ENCODE measurements at regions not wholly inside any gene's neighbourhood (a gene's known extent, or its start where the extent isn't known, plus 50 kb on each side); places are given as distances from the start of the nearest gene placed in this dataset.

- H3K9me3 ChIP-seq (ENCODE audit: low read depth) = no peaks in the 10 kb centered on the region
- no peaks in the 10 kb centered on the region for H3K4me1 ChIP-seq (ENCODE audit: insufficient read depth)
- no peak overlapping the region for H2AFZ ChIP-seq
- H3K27me3 ChIP-seq (replicated peaks; ENCODE audit: insufficient read depth) = no peaks in the 10 kb centered on the region
- DNase-seq = no peak
- H3K4me3 ChIP-seq = no peak overlapping the region
- H3K4me2 ChIP-seq (ENCODE audit: unreplicated experiment) = no peak overlapping the region
- H3K79me2 ChIP-seq (ENCODE audit: insufficient read depth) = no peaks in the 10 kb centered on the region
- H3F3A ChIP-seq (ENCODE audit: insufficient read depth) = no peaks in the 10 kb centered on the region
- H3K9me2 ChIP-seq (ENCODE audit: insufficient read depth) = no peaks in the 10 kb centered on the region
- H3K36me3 ChIP-seq (ENCODE audit: low read depth) = no peaks in the 10 kb centered on the region
- TF ChIP-seq EZH2 (IDR thresholded peaks at IDR 0.05; ENCODE audit: insufficient read depth, poor library complexity, severe bottlenecking) (no peak), EZH2phosphoT487 (IDR thresholded peaks at IDR 0.05; ENCODE audit: insufficient read depth, low read depth) (no peak)
- 27 to 34% methylated on average over 4 of the region's 4 CpGs for WGBS, 2 experiments (ENCODE audit: low coverage in 1 of 2, low lambda C conversion rate in 2 of 2, missing lambda C conversion rate in 2 of 2)
- no peak overlapping the region for H3K27ac ChIP-seq
- H3K9ac ChIP-seq = no peak overlapping the region
- no peaks in the 10 kb centered on the region for H4K20me1 ChIP-seq (ENCODE audit: insufficient read depth)
- in situ Hi-C loops (cut with MboI) = no loop called here
These were observed 1022.0 kb downstream of the TBC1D22A start for GRCh38 chr22:47784367-47784983.

DNA sequence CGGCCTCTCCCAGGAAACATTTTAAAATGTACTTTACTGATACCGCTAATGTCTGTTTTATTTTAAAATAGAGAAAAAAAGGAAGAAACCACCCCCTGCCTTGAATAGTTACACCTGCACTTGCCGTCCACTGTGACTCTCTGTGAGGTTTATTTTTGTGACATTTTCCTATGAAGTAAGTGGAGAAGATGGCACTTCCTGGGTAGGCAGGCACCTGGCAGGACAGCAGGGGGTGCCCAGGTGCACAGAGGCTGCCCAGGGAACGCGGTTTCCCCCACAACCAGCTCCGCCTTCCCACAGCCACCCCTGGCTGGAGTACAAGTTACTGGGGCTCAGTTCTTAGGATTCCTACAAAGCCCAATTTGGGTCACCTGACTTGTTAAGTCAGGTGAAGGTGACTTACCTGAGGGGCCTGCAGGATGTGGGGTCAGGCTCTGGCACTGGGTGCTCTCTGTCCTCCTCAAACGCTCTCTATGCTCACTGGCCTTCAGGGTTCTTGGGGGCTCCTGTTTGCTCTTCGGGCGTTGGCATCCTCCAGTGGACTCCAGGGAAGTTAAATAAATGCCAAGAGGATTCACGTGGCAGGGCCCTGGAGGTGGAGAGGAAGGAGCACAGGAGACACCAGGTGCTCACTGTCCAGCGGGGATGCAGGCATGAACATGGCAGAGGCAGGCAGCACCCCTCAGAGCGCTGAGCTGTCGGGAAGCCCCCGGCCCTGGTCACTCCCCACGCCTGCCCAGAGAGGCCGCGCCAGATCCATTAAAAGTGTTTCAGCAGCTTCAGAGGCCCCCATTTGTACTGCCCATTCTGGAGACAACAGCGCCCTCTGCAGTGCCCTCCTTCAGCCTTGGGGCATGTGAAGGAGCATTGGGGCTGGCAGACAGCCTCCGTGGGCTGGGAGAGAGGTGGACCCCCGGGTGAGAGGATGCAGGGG, 1021.2 kb downstream of the TBC1D22A start:
- H3K9ac ChIP-seq = no peak overlapping the region

GRCh38 chr22:47782328-47783075, 1020.1 kb downstream of the TBC1D22A start:
- H3K4me1 ChIP-seq (ENCODE audit: insufficient read depth) = no peaks in the 10 kb centered on the region
- H3K27ac ChIP-seq = no peak overlapping the region
- H3K9ac ChIP-seq = no peak overlapping the region
- TF ChIP-seq EZH2 (IDR thresholded peaks at IDR 0.05; ENCODE audit: insufficient read depth, poor library complexity, severe bottlenecking) (no peak), EZH2phosphoT487 (IDR thresholded peaks at IDR 0.05; ENCODE audit: insufficient read depth, low read depth) (no peak)
- in situ Hi-C loops (cut with MboI) = no loop called here
- H3K9me3 ChIP-seq (ENCODE audit: low read depth) = no peaks in the 10 kb centered on the region
- no peaks in the 10 kb centered on the region for H3F3A ChIP-seq (ENCODE audit: insufficient read depth)
- H3K36me3 ChIP-seq (ENCODE audit: low read depth) = no peaks in the 10 kb centered on the region
- H3K4me2 ChIP-seq (ENCODE audit: unreplicated experiment) = no peak overlapping the region
- no peaks in the 10 kb centered on the region for H3K27me3 ChIP-seq (replicated peaks; ENCODE audit: insufficient read depth)
- no peaks in the 10 kb centered on the region for H3K9me2 ChIP-seq (ENCODE audit: insufficient read depth)
- no peaks in the 10 kb centered on the region for H4K20me1 ChIP-seq (ENCODE audit: insufficient read depth)
- H3K4me3 ChIP-seq = no peak overlapping the region
- 52 to 54% methylated on average over 15 of the region's 15 CpGs for WGBS, 2 experiments (ENCODE audit: low coverage in 1 of 2, low lambda C conversion rate in 2 of 2, missing lambda C conversion rate in 2 of 2)
- H3K79me2 ChIP-seq (ENCODE audit: insufficient read depth) = no peaks in the 10 kb centered on the region
- DNase-seq = no peak
- no peak overlapping the region for H2AFZ ChIP-seq

More for the DNA sequence above, 1021.2 kb downstream of the TBC1D22A start:
- TF ChIP-seq EZH2phosphoT487 (IDR thresholded peaks at IDR 0.05; ENCODE audit: insufficient read depth, low read depth) (no peak), EZH2 (IDR thresholded peaks at IDR 0.05; ENCODE audit: insufficient read depth, poor library complexity, severe bottlenecking) (no peak)
- no peak for DNase-seq
- no peaks in the 10 kb centered on the region for H3K9me2 ChIP-seq (ENCODE audit: insufficient read depth)
- H3K36me3 ChIP-seq (ENCODE audit: low read depth) = no peaks in the 10 kb centered on the region
- H3F3A ChIP-seq (ENCODE audit: insufficient read depth) = no peaks in the 10 kb centered on the region
- H3K79me2 ChIP-seq (ENCODE audit: insufficient read depth) = no peaks in the 10 kb centered on the region
- no peaks in the 10 kb centered on the region for H4K20me1 ChIP-seq (ENCODE audit: insufficient read depth)
- in situ Hi-C loops (cut with MboI) = no loop called here
- H3K4me1 ChIP-seq (ENCODE audit: insufficient read depth) = no peaks in the 10 kb centered on the region
- H2AFZ ChIP-seq = no peak overlapping the region
- H3K9me3 ChIP-seq (ENCODE audit: low read depth) = no peaks in the 10 kb centered on the region
- WGBS, 2 experiments (ENCODE audit: low coverage in 1 of 2, low lambda C conversion rate in 2 of 2, missing lambda C conversion rate in 2 of 2) = 58% methylated on average over 20 of the region's 20 CpGs
- no peaks in the 10 kb centered on the region for H3K27me3 ChIP-seq (replicated peaks; ENCODE audit: insufficient read depth)
- no peak overlapping the region for H3K27ac ChIP-seq
- H3K4me2 ChIP-seq (ENCODE audit: unreplicated experiment) = no peak overlapping the region
- H3K4me3 ChIP-seq = no peak overlapping the region

- WGBS, 2 experiments (ENCODE audit: low coverage in 1 of 2, low lambda C conversion rate in 2 of 2, missing lambda C conversion rate in 2 of 2) = 66 to 67% methylated on average over 20 of the region's 20 CpGs
- H3K27me3 ChIP-seq (replicated peaks; ENCODE audit: insufficient read depth) = no peaks in the 10 kb centered on the region
- H3K36me3 ChIP-seq (ENCODE audit: low read depth) = no peaks in the 10 kb centered on the region
- no peaks in the 10 kb centered on the region for H3K4me1 ChIP-seq (ENCODE audit: insufficient read depth)
- no peaks in the 10 kb centered on the region for H3K9me3 ChIP-seq (ENCODE audit: low read depth)
- H4K20me1 ChIP-seq (ENCODE audit: insufficient read depth) = no peaks in the 10 kb centered on the region
- no peak overlapping the region for H3K27ac ChIP-seq
- in situ Hi-C loops (cut with MboI) = no loop called here
- H3K4me3 ChIP-seq = no peak overlapping the region
- DNase-seq = no peak
- no peak overlapping the region for H2AFZ ChIP-seq
- no peak overlapping the region for H3K4me2 ChIP-seq (ENCODE audit: unreplicated experiment)
- H3K9me2 ChIP-seq (ENCODE audit: insufficient read depth) = no peaks in the 10 kb centered on the region
- TF ChIP-seq EZH2 (IDR thresholded peaks at IDR 0.05; ENCODE audit: insufficient read depth, poor library complexity, severe bottlenecking) (no peak), EZH2phosphoT487 (IDR thresholded peaks at IDR 0.05; ENCODE audit: insufficient read depth, low read depth) (no peak)
- no peaks in the 10 kb centered on the region for H3K79me2 ChIP-seq (ENCODE audit: insufficient read depth)
- H3F3A ChIP-seq (ENCODE audit: insufficient read depth) = no peaks in the 10 kb centered on the region
- no peak overlapping the region for H3K9ac ChIP-seq
These were observed 1019.1 kb downstream of the TBC1D22A start for GRCh38 chr22:47781427-47782111.
